Activated CD4-positive, alpha-beta T cell treated with anti-CD3 and anti-CD28 coated beads, Interleukin-2, amount 50 U/mL, for 24 hours (primary cell): ENCODE measurements at regions not wholly inside any gene's neighbourhood (a gene's known extent, or its start where the extent isn't known, plus 50 kb on each side); places are given as distances from the start of the nearest gene placed in this dataset.

Experiments used
- DNase-seq, 2 donors: peaks; one replicate each; pipeline ENCODE4 v3.0.0-alpha.2; 2020; ENCODE audit warnings: low read depth in 1 of 2, low spot score in 1 of 2

DNA sequence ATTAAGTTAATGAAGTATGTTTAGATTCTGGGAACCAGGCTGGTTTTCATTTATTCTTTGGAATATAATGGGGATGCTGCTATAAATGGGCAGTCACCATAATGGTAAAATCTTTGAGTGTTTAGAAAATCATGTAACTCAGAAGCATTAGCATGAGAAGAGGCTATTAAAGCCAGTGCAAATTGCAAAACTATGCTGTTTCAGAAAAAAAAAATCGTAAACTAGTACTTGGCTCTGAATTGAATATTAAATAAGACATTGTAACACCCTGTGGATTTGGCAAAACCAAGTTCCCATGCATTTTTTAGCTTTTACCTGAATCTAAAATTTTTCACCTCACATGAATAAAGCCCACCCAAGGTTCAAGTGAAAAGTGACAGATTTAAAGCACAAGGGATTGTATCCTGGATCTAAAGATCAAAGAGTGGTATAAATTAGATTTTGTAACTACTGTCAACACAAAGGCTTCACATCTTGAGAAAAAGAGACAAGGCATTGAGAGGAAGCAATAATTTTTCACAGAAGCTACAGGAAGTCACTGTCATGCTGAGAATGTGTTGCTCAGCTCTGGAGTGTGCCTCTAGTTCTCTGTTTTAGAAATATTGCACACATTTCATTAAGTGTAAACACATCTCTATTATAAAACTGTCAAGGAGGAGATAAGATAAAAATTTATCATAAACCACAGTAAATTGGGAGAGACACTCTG lies 142.2 kb downstream of the ABCA8 start:
- DNase-seq, result no peak

DNA sequence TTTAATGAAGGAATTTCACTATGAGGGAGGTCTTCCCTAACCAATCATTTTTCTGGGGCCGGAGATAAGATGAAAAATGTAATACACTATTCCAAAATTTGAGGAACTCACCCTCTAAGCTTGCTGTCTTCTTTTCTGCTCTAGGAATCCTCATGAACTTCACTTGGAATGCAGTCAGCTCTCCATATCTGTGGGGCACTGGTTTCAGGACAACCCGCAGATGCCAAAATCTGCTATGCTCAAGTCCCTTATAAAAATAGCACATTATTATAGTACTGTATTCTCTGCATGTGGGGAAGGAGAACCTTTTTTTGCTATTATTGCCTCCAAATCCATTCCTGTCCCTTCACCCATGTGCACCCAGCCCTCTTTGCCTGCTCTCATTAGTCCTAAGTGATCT lies 146.0 kb downstream of the ABCA8 start:
- no peak for DNase-seq

DNA sequence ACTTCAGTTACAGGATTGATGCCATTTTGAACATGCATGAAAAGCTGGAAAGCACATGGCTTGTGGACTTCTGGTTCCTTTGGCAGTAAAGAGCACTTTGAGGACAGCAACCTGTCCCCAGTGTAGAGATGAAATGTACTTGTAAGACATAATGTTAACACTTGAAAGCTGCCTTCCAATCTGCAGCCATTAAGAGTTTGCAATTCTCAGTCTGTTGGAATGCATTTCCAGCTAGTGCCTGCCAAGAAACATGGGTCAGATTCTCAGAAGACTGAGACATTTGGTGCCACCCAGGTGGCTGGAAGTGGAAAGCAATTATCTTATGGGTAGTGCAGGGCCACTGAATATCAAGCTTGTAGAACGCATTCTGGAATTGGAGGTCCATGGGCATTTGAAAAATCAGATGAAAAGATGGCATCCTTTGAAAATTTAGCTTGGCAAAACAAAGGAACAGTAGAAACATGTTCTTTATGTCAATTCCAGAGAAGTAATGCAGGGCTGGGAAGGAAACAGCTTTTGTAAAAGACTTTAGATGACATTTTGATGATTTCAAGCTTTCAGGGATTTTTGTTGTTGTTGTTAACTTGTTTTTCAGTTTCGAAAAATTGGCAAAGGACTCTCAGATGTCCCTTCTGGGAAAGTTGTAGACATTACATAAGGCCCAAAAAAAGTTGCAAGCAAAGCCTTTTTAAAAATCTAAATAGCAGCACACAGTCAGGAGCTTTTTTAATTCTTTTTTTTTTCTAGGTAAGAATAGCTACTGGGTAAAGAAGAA lies 147.0 kb downstream of the ABCA8 start:
- no peak for DNase-seq

DNA sequence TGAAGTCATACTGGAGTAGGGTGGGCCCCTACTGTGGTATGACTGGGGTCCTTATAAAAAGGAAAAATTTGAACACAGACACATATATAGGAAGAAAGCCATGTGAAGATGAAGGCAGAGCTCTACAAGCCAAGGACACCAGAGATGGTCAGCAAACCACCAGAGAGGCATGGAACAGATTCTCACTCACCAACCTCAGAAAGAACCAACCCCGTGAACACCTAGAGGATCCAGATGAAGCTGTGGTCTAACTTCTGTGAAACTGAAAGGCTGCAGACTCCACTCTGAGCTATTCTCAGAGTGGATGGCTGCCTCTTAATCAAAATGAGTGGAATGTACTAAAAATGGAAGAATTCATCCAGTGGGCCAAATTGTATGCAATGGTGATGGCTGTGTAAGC lies 149.6 kb downstream of the ABCA8 start:
- DNase-seq, result no peak

DNA sequence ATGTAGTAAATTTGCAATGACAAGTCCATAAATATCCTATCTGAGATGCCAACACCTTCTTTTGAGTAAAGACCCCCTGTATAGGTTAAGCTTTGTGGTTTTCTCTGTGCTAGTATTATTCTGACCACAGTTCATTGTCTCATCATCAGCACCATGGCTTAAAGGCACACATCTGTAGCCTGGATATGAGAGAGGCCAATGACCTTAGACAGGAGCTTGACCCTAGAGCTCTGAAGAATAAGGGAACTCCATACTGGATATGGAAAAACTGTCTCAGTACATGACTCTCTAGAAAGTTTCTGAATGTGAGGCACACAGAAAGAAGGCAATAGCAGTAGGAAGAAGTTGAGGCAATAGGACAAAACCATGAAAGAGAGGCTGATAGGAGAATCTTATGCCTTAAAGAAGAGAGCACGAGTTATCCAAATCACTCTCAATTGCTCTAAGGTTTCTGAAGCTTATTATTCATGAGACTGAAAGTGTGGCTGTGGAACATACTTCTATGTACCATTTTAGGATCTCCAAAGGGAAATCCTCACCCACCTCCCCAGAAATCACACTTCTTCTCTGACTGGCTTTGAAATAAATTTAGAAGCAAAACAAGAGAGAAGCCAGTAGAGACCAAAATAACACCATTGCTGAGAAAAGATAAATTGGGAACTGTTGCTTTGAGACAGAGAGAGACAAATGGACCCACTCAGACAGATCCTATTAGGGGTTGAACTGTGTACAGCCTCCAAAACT lies 150.2 kb downstream of the ABCA8 start:
- DNase-seq, result no peak

DNA sequence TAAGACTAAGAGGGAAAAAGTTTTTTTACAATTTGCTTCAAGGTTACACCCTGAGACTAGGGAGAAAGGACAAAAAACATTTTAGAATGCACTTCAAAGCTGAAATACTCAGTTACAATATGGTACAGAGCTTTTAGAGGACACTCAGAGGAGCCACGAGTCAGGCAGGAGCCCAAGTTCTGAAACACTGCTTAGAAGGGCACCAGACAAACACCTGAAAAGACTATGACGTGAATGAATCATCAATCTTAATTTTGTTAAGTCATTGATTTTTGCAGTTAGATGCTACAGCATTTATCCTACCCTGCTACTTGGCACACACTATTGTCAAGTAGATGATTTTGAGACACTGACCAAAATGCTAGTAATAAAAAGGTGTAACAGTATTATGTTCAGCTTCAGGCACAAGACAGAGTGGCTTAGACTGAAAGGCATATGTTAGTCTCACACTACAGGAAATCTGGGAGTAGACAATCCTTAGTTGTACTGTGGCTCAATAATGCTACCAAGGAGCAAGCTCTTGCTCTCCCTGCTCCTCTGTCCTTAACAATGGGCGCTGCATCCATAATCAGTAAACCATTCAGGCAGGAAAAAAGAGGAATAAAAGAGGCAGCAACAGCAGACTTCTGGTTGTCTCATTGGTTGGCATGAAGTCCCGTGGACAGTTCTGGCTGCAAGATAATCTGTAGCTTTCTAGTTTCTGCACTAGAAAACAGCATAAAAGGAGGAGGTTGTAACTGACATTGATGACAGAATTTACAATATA lies 151.8 kb downstream of the ABCA8 start:
- DNase-seq, result no peak

DNA sequence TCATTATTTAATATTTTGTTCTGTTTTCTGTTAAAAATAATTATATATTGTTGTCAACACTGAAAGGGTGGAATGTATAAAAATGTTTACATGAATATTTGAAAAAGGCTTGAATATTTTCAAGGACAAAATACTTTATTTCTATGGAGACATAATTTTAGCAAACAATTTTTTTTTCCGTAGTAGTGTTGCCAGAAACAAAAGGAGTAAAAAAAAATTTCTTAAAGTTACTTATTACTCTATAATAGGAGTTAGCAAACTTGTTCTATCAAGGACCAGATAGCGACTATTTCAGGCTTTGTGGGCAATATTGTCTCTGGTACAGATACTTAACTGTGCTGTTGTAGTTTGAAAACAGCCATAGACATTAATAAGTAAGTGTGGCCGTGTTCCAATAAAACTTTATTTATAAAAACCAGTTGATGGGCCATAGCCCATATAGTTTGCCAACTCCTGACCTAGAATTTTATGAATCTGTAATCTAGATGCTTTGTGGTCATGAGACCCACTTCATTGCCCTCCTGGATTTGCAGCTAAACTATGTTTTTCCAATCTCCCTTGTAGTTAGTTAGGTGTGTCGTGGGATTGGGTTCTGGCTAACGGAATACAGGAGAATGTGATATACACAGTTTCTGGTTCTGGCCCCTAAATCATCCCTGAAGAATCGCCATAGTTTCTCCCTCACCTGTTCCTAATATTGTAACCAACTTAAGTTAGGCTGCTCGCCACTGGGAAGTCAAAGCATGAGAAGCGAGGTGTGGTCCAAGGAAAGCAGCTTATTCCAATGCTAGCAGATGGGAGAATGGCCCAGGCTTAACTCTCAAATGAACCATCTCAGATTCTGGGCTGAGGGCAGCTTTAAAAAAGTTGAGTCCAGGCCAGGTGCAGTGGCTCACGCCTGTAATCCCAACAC lies 153.6 kb downstream of the ABCA8 start:
- DNase-seq, result no peak

DNA sequence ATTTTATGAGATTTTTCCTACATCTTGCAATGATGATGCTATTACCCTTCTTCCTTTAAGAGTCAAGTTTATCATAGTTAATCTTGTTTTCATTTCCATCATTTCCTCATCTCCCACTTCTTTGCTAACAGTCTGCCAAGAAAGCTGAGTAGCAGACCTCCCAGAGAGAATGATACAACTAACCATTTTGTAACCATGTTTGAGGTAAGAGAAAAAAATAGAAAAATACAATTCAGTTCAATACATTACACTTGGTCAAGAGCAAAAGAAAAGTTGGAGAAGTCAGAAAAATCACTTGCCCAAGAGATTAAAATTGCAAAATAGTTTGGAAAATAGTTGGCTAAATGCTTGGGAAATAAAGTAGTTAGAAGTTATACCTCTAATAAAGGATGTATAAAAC lies 154.4 kb downstream of the ABCA8 start:
- no peak for DNase-seq

DNA sequence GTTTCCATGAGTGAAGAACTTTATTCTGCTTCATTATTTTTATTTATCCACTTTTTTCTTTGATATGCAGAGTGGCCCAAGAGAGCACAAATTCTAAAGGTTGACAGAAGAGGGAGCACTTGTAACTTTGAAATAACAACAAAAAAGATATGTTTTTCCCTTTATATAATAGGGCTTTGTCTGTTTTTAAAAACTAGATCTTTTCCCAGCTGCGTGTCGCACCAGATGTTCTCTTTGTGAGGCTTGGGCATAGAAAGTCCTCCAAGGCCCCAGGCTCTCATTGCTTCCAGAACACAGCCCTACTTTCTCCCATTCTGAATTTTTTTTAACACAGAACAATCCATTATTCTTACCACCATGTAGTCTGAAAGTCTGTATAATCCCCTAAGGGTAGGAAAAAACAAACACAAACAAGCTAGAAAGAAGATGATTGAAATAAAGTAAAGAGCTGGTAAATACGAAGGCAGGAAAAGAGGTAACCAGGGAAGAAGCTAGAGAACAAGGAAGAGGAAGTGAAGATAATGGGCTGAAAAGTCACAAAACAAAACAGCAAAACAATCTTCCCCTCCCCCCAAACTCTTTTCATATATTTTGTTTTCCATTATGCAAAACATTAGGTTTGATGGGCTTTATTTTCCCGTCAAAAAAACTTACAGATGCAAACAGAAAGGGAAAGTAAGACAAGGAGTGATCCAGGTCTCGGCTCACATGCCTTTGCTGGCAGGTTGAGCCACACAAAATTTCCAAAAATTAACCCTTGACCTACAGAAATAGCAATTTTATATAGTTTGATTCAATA lies 160.4 kb downstream of the ABCA8 start:
- DNase-seq, result no peak

DNA sequence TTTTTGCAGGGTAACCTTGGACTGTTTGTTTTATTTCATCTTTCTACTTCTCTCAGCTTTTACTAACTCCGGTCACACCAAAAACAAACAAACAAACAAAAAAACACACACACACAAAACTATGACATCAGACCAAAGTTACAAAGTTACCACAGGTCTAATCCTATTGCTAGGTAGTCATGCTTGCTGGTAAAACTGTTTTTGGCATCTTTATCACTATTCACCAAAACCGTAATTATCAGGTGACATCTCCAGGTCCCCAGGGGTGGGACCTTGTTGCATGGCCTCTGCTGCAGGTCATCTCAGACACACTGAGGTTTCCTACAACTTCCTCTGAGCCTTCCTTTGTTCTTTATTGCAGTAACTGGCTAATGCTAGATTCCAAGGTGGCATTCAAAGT lies 162.3 kb downstream of the ABCA8 start:
- no peak for DNase-seq

DNA sequence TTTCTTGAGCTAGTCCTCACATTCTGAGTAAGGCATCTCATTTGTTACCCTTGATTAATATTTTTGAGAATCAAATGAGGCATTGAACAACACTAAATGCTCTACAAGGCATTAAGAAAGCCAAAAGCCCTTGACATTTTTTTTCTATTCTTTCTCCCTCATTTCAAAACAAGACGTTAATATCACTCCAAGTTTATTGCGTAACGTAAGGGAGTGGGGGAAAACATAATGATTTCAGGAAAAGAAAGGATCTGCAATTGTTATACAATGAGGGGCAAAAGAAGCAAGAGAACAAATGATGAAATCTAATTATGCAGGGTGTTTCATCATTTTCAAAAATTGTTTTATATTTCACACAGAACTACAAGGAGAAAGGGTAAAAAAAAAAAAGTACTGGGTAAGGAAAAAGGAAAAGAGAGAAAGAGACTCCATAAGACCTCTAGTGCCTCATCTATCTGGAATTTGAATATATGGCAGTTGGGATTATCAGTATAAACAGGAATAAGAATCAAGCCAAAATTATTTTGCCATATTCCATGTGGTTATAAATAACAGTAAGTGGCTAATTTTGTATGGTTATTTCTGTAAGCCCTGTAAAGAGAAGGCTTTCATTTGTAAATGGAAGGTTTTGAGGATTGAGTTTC lies 163.0 kb downstream of the ABCA8 start:
- DNase-seq, result no peak

DNA sequence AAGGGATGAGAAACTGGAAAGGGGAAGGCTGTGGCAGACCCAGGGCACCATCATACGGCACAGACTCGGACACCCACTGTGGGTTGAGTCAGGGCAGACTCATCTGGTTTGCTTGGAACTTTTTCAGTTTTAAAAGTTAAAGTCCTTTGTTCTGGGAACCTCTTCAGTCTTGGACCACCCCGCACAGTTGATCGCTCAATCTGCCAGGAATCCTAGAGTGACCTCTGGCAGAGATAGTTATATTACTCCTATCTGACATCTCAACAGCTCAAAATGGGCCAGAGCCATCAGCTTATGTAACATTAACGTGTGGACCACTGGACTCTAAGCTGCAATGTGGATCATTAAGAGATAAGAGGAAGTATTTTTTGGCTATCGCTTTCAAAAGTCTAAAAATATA lies 164.3 kb downstream of the ABCA8 start:
- DNase-seq, result no peak

DNA sequence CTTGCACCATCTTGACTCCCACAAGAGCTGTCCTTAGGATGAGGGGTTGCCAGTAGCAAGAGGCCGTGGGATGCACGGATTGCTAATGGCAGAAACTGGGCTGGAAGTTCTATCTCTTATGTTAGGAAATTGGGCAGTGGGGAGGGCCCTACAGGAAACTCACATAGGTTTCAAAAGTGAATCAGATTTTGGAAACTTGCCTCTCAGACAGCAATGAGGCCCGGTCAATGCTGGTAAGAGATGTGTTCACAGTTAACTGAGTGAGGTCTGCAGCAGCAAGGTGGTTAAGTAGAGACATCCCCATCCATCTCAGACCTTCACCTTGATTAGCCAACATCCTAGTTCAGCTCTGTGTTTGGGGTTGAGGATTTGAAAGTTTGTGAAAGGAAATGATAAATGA lies 164.7 kb downstream of the ABCA8 start:
- DNase-seq, result no peak

DNA sequence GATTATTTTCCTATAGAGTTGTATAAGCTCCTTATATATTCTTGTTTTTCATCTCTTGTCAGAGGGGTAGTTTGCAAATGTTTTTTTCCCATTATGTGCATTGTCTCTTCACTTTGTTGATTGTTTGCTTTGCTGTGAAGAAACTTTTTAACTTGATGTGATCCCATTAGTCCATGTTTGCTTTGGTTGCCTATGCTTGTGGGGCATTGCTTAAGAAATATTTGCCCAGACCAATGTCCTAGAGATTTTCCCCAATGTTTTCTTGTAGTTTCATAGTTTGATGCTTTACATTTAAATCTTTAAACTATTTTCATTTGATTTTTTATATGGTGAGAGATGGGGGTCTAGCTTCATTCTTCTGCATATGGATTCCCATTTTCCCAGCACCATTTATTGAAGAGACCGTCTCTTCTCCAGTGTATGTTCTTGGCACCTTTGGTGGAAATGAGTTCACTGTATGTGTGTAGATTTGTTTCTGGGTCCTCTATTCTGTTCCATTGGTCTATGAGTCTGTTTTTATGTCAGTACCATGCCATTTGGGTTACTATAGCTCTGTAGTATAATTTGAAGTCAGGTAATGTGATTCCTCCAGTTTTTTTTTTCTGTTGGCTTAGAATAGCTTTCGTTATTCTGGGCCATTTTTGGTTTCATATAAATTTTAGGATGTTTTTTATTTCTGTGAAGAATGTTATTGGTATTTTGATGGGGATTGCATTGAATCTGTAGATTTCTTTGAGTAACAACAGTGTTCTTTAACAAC lies 165.8 kb downstream of the ABCA8 start:
- DNase-seq, result no peak

DNA sequence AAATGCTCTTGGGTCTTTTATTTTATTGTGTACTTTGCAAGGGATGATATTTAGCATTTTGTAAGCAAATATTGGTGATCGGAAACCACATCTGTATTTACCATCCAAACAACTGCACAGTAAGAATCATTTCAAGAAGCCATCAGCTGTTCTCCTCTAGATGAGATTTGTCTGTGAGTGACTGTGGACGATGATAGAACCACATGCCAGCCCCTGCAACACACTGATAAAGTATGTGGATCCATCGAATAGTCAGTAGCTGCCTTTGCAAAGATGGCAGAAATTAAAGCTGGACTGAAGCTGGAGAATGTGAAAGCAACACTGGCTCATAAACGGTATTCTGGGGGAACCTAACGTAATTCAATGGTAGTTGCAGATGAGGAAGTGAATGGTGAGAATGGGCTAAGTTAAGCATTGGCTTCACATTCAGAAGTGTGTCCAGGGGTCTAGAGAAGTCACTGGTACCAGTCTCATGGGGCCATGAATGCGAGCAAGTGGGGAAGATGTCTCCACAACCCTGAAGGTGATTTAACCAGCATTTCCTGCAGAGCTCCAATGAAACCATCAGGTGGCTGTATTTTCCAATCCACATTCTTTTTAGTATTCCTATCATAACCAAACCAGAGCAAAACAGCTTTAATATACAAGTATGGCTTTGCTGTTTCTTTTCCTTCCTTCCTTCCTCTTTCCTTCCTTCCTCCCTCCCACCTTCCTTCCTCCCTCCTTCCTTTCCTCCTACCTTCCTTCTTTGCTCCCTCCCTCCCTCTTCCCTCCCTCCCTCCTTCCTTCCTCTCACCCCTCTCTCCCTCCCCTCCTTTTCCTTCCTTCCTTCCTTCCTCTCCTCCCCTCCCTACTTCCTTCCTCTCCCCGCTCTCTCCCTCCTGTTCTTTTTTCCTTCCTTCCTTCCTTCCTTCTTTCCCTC lies 169.4 kb downstream of the ABCA8 start:
- no peak for DNase-seq

DNA sequence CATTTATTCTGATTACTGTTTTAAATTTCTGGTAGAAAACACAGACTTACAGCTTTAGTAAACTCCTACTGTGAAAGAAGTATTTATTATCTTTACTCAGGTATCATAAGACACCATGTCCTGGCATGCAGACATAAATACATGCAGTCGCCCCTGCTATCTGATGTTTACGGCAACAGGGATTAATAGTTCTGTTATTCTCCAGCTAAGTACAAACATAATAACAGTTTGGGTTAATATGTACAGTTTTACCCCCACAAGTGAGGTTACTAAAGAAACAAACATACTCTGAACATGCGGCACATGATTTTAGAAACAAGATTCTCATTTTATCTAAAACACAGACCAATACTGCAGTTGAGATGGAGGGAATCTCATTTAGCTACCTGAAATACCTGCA lies 170.8 kb downstream of the ABCA8 start:
- DNase-seq, result no peak

DNA sequence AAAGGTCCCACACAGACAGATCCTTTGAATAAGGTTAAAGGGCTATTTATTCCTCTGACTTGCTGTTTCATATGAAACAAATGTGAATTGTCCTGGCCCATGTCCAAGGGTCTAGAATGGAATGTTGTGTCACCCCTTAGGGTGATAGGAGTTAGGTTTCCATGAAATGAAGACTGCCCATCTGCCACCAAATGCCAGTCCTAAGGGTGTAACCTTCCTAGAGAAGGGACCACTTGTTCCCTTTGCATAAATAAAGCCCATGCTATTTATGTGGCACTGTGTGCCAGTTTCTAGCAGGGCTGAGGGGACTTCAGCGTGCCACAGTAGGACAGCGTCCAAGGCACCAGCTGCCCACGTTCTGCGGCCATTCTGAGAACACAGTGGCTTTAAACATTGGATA lies 171.3 kb downstream of the ABCA8 start:
- DNase-seq, result no peak
